GM13977 (cell line): ENCODE measurements at regions not wholly inside any gene's neighbourhood (a gene's known extent, or its start where the extent isn't known, plus 50 kb on each side); places are given as distances from the start of the nearest gene placed in this dataset.
"Not testable (repeated sequence)": the region's sequence is repeated elsewhere in the genome, so short reads cannot be mapped to it uniquely, and the experiment has no call there.

Experiments used
- DNase-seq: peaks from one replicate; pipeline ENCODE4 v3.0.0; 2012; ENCODE audit warnings: low spot score
- in situ Hi-C: fragments of 300-500 bp; cut with MboI; formaldehyde crosslinking; loops from one replicate; pipeline ENCODE4 v1.12.0; 2022; ENCODE audit warnings: low sequenced_read_pairs, low pct_unique_long_range_greater_than_20kb, mixed read lengths, inconsistent platforms; ENCODE audit not compliant: unreplicated experiment
- TF ChIP-seq, protein P1 (sequence below): IDR thresholded peaks from 2 replicates; pipeline ENCODE4 v1.5.1; 2012; ENCODE audit warnings: mild to moderate bottlenecking, control low read depth; ENCODE audit not compliant: insufficient read depth; ENCODE audit errors: extremely low read depth, missing control alignments

DNA sequence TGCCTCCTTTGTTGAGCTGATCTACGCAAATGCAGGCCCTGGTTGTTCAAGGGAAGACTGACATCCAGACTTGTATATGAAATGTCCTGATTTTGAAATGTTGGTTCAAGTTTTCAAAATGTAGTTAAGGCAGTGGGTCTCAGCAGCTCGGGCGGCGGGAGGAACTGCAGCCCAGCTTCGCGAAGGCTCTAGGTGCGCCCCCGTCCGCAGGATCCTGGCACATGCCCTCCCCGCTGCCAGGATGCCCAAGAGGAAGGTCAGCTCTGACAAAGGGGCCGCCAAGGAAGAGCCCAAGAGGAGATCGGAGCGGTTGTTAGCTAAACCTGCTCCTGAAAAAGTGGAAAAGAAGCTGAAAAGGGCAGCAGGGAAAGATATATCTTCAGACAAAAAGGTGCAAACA lies 1310.1 kb downstream of the ADGRL3 start:
- in situ Hi-C loops = no loop called here
- TF ChIP-seq, protein P1, sequence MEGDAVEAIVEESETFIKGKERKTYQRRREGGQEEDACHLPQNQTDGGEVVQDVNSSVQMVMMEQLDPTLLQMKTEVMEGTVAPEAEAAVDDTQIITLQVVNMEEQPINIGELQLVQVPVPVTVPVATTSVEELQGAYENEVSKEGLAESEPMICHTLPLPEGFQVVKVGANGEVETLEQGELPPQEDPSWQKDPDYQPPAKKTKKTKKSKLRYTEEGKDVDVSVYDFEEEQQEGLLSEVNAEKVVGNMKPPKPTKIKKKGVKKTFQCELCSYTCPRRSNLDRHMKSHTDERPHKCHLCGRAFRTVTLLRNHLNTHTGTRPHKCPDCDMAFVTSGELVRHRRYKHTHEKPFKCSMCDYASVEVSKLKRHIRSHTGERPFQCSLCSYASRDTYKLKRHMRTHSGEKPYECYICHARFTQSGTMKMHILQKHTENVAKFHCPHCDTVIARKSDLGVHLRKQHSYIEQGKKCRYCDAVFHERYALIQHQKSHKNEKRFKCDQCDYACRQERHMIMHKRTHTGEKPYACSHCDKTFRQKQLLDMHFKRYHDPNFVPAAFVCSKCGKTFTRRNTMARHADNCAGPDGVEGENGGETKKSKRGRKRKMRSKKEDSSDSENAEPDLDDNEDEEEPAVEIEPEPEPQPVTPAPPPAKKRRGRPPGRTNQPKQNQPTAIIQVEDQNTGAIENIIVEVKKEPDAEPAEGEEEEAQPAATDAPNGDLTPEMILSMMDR = no peak

GRCh38 chr4:62500296-62500695 lies 1300.2 kb downstream of the ADGRL3 start:
- TF ChIP-seq, protein P1 = no peak
- no peak for DNase-seq
- in situ Hi-C loops = no loop called here

More for the DNA sequence above, 1310.1 kb downstream of the ADGRL3 start:
- no peak for DNase-seq

- DNase-seq = no peak
- in situ Hi-C loops = no loop called here
- TF ChIP-seq, protein P1 = no peak
These were observed 1294.9 kb downstream of the ADGRL3 start for GRCh38 chr4:62495032-62495431.

DNA sequence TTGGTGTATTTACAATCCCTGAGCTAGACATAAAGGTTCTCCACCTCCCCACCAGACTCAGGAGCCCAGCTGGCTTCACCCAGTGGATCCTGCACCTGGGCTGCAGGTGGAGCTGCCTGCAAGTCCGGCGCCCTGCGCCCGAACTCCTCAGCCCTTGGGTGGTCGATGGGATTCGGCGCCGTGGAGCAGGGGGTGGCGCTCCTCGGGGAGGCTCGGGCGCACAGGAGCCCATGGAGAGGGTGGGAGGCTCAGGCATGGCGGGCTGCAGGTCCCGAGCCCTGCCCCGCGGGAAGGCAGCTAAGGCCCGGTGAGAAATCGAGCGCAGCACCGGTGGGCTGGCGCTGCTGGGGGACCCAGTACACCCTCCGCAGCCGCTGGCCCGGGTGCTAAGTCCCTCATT lies 1291.6 kb downstream of the ADGRL3 start:
- in situ Hi-C loops, DNase-seq: not testable (repeated sequence)

- in situ Hi-C loops = no loop called here
- DNase-seq = no peak
- TF ChIP-seq, protein P1 = no peak
These were observed 1290.5 kb downstream of the ADGRL3 start for GRCh38 chr4:62490635-62491034.

GRCh38 chr4:62487016-62487415 lies 1286.9 kb downstream of the ADGRL3 start:
- TF ChIP-seq, protein P1 = no peak
- in situ Hi-C loops = no loop called here
- no peak for DNase-seq

DNA sequence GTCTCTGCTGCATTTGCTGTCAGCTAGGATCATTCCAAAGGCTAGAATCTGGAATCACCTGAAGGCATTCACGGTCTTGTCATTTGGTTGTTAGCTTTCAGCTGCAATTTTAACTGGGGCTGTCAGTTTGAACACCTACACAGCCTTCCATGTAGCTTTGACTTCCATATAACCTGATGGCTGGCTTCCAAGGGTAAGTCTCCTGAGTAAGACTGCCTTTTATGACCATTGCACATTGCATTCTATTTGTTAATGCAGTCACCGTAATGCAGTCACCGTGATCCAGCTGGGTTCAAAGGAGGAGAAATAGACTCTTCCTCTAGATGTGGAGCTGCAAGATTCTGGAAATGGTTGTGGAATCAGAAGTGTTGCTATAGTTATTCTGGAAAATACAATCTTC lies 1284.2 kb downstream of the ADGRL3 start:
- no peak for DNase-seq
- TF ChIP-seq, protein P1 = no peak
- in situ Hi-C loops = no loop called here
